Endothelial cell of umbilical vein (primary cell): ENCODE measurements at regions not wholly inside any gene's neighbourhood (a gene's known extent, or its start where the extent isn't known, plus 50 kb on each side); places are given as distances from the start of the nearest gene placed in this dataset.

Experiments
- BruUV-seq: library from RNA; stranded (reverse); fragments of 400-500 nt; replicated peaks from 2 replicates; lab custom pipeline; 2021; lab: Mats Ljungman, UMichigan
- CTCF ChIA-PET: fragments of 300-600, 350-600 bp; sonication (Branson Sonifier 250); formaldehyde crosslinking; loops from one replicate; lab custom pipeline; 2021; ENCODE audit warnings: antibody characterized with exemption, inconsistent platforms; lab: Charles Lee
- POLR2A ChIA-PET: fragments of 300-600, 350-600 bp; sonication (Branson Sonifier 250); formaldehyde crosslinking; loops from one replicate; lab custom pipeline; 2021; ENCODE audit warnings: antibody characterized with exemption, inconsistent platforms; lab: Charles Lee
- DNase-seq: peaks from one replicate; pipeline ENCODE4 v3.0.0-alpha.2; 2011; ENCODE audit warnings: low read depth, low spot score
- FAIRE-seq: peaks from 2 replicates; lab custom pipeline; 2011; peaks lifted over from hg19 to GRCh38; lab: Jason Lieb, UNC
- H2AFZ ChIP-seq: 2 replicates; pipeline ENCODE4 v1.6.0; 2012; ENCODE audit warnings: low read depth, low read length, control low read depth, inconsistent platforms
- H3K27ac ChIP-seq: 2 replicates; pipeline ENCODE4 v1.5.1; 2011; ENCODE audit warnings: low read depth, mild to moderate bottlenecking, control low read depth, low read length, moderate library complexity; ENCODE audit not compliant: insufficient read depth
- H3K27me3 ChIP-seq, 2 experiments: 2 replicates each; pipeline versions ENCODE4 v1.6.0 to v1.6.1; 2011; ENCODE audit warnings: low read length in 2 of 2, mixed read lengths in 1 of 2; ENCODE audit not compliant: control insufficient read depth in 2 of 2, insufficient read depth in 2 of 2
- H3K36me3 ChIP-seq, 2 experiments: 2 replicates in 1 of 2; 3 replicates in 1 of 2; pipeline ENCODE4 v1.5.1; 2011; ENCODE audit warnings: low read length in 2 of 2, mild to moderate bottlenecking in 1 of 2, moderate library complexity in 1 of 2; ENCODE audit not compliant: control insufficient read depth in 2 of 2, insufficient read depth in 2 of 2; ENCODE audit errors: extremely low read depth in 1 of 2
- H3K4me1 ChIP-seq: 3 replicates; pipeline ENCODE4 v1.5.1; 2011; ENCODE audit warnings: mild to moderate bottlenecking, low read length; ENCODE audit not compliant: control insufficient read depth, insufficient read depth; ENCODE audit errors: extremely low read depth
- H3K4me2 ChIP-seq: 2 replicates; pipeline ENCODE4 v1.6.1; 2011; ENCODE audit warnings: low read length, control low read depth, mixed read lengths; ENCODE audit not compliant: insufficient read depth
- H3K4me3 ChIP-seq, 3 experiments: fragments of 200-600 bp in 1 of 3; sonication (generic), shearing (Covaris generic) in 1 of 3; replicated peaks in 1 of 3; 2 replicates each; pipeline ENCODE4 v1.5.1; 2011 to 2016; ENCODE audit warnings: control low read depth in 3 of 3, low read length in 3 of 3, mild to moderate bottlenecking in 2 of 3, inconsistent platforms in 1 of 3, low read depth in 1 of 3, moderate library complexity in 1 of 3; ENCODE audit not compliant: insufficient read depth in 1 of 3
- H3K79me2 ChIP-seq: 2 replicates; pipeline ENCODE4 v1.6.0; 2012; ENCODE audit warnings: low read length, inconsistent platforms; ENCODE audit not compliant: control insufficient read depth, insufficient read depth
- H3K9ac ChIP-seq: replicated peaks from 2 replicates; pipeline ENCODE3; 2011; ENCODE audit warnings: low read length, control low read depth; ENCODE audit not compliant: insufficient read depth; ENCODE audit errors: extremely low read depth
- H3K9me1 ChIP-seq: replicated peaks from 3 replicates; pipeline ENCODE4 v1.6.0; 2011; ENCODE audit warnings: mild to moderate bottlenecking, low read length; ENCODE audit not compliant: control insufficient read depth, insufficient read depth; ENCODE audit errors: extremely low read depth
- H3K9me3 ChIP-seq: replicated peaks from 2 replicates; pipeline ENCODE4 v1.5.1; 2012; ENCODE audit warnings: low read length, inconsistent platforms; ENCODE audit not compliant: control insufficient read depth, insufficient read depth
- H4K20me1 ChIP-seq: replicated peaks from 2 replicates; pipeline ENCODE3; 2011; ENCODE audit warnings: mild to moderate bottlenecking, low read length; ENCODE audit not compliant: control insufficient read depth, insufficient read depth; ENCODE audit errors: extremely low read depth
- CTCF ChIP-seq, 2 donors: IDR thresholded peaks; 1 replicate in 1 of 2; 2 replicates in 1 of 2; pipeline ENCODE4 v1.5.1; 2011; ENCODE audit warnings: low read length in 2 of 2, mild to moderate bottlenecking in 2 of 2, moderate library complexity in 2 of 2, control low read depth in 1 of 2, inconsistent platforms in 1 of 2, low read depth in 1 of 2; ENCODE audit not compliant: insufficient read depth in 1 of 2; ENCODE audit errors: extremely low read depth in 1 of 2
- EZH2 ChIP-seq: IDR thresholded peaks from 2 replicates; pipeline ENCODE4 v1.6.1; 2012; ENCODE audit warnings: borderline replicate concordance, low read depth, mild to moderate bottlenecking, moderate library complexity, low read length, inconsistent platforms; ENCODE audit not compliant: severe bottlenecking
- FOS ChIP-seq: IDR thresholded peaks from 2 replicates; pipeline ENCODE4 v1.6.1; 2011; ENCODE audit warnings: mild to moderate bottlenecking, low read length, moderate library complexity, borderline replicate concordance; ENCODE audit not compliant: insufficient read depth
- JUN ChIP-seq: IDR thresholded peaks from 2 replicates; pipeline ENCODE4 v1.6.1; 2011; ENCODE audit warnings: borderline replicate concordance, low read depth; ENCODE audit not compliant: insufficient read length, insufficient read depth
- MAX ChIP-seq: IDR thresholded peaks from 2 replicates; pipeline ENCODE4 v1.6.1; 2011; ENCODE audit not compliant: insufficient read depth, insufficient read length
- MYC ChIP-seq: IDR thresholded peaks from one replicate; pipeline ENCODE4 v1.6.1; 2011; ENCODE audit warnings: mild to moderate bottlenecking, low read depth, low read length
- POLR2A ChIP-seq: IDR thresholded peaks from 2 replicates; pipeline ENCODE4 v1.6.1; 2012; ENCODE audit warnings: low read depth, mild to moderate bottlenecking, control low read depth, low read length
- POLR2AphosphoS5 ChIP-seq: IDR thresholded peaks from 2 replicates; pipeline ENCODE4 v1.6.1; 2012; ENCODE audit warnings: low read depth, mild to moderate bottlenecking, control low read depth, low read length, moderate library complexity; ENCODE audit not compliant: insufficient read depth
- dilution Hi-C: fragments of 300-500 bp; cut with MboI; formaldehyde crosslinking; loops from one replicate; pipeline ENCODE4 v1.15.0; 2019; ENCODE audit warnings: low sequenced_read_pairs; ENCODE audit not compliant: extremely low pct_ligation_motif_present
- intact Hi-C: fragments of 100-400 bp; cut with micrococcal nuclease; formaldehyde crosslinking; loops from one replicate; pipeline ENCODE4 v1.10.0; 2022

GRCh38 chr4:149135062-149135461 is 680.6 kb downstream of the IQCM start:
- DNase-seq (no peak), FAIRE-seq (no peak)
- H3K36me3 ChIP-seq: no peaks in the 10 kb centered on the region
- H3K4me3 ChIP-seq: no peak overlapping the region
- no peak overlapping the region for H2AFZ ChIP-seq
- no peaks in the 10 kb centered on the region for H3K9me1 ChIP-seq
- no peak overlapping the region for H3K27ac ChIP-seq
- H3K9me3 ChIP-seq: no peaks in the 10 kb centered on the region
- ChIA-PET POLR2A (no interaction called here), CTCF (no interaction called here)
- intact Hi-C loops: no loop called here
- H3K27me3 ChIP-seq: no peaks in the 10 kb centered on the region
- H3K4me1 ChIP-seq: no peaks in the 10 kb centered on the region
- no TSS peak for BruUV-seq
- no peak overlapping the region for H3K9ac ChIP-seq
- H3K4me2 ChIP-seq: no peak overlapping the region
- no peaks in the 10 kb centered on the region for H3K79me2 ChIP-seq
- dilution Hi-C loops: no loop called here
- no peak for TF ChIP-seq POLR2AphosphoS5
- TF ChIP-seq POLR2A: no peak
- no peak for TF ChIP-seq MAX
- TF ChIP-seq CTCF (IDR thresholded peaks at IDR 0.05; ENCODE audit: extremely low read depth in 1 of 2, insufficient read depth in 1 of 2, low read depth in 1 of 2, low read length in 2 of 2): no peak
- TF ChIP-seq JUN: no peak
- no peak for TF ChIP-seq EZH2
- TF ChIP-seq MYC: no peak
- TF ChIP-seq FOS: no peak
- H4K20me1 ChIP-seq: no peaks in the 10 kb centered on the region
